Activated CD8-positive, alpha-beta memory T cell treated with anti-CD3 and anti-CD28 coated beads, Interleukin-2, amount 50 U/mL, for 48 hours (primary cell): ENCODE measurements at regions not wholly inside any gene's neighbourhood (a gene's known extent, or its start where the extent isn't known, plus 50 kb on each side); places are given as distances from the start of the nearest gene placed in this dataset.

ENCODE experiments used
- DNase-seq: peaks from one replicate; pipeline ENCODE4 v3.0.0-alpha.2; 2020

GRCh38 chr6:19279273-19279684, 557.9 kb upstream of the ID4 start:
- DNase-seq: no peak

GRCh38 chr6:19287928-19288327, 549.2 kb upstream of the ID4 start:
- DNase-seq: no peak

- DNase-seq: no peak
These were observed 547.7 kb upstream of the ID4 start for GRCh38 chr6:19289457-19289856.

- no peak for DNase-seq
These were observed 539.3 kb upstream of the ID4 start for GRCh38 chr6:19297880-19298279.

DNA sequence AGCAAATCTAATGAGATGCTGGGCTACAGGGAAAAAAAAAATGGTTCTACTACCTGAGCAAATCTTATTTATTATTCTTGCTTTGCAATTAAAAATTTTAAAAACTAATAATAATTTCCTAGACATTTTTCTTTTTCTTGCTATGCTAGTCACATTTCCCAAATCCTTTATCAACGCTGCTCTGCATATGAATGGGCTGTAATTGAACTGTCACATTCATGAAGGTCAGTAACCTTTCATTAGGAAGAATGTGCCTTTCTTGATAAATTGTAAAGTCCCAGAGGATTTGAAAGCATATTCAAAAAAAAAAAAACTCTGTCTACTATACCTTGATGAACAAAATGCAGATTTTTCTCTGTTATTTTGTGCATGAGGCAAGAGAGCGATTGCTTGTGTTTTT, 538.7 kb upstream of the ID4 start:
- no peak for DNase-seq

GRCh38 chr6:19299129-19299528, 538.0 kb upstream of the ID4 start:
- no peak for DNase-seq

DNA sequence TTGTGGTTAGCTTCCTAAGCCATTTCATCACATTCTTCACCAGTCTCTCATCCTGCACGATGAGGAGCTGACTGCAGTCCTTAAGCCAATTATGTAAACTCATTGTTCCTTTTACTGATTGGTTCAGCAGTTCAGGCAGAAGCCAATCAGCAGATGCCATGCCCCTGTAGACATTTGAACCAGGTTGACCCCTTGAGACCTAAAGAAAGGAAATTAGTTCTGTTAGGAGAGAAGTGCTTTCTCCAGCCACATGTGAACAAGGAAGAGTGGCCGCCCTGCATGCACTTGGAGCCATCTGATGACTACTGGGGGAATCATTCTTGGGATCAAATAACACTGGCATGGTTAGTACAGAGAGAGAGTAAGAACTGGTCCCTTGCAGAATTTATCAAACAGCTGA, 535.2 kb upstream of the ID4 start:
- DNase-seq: no peak

- no peak for DNase-seq
These were observed 533.8 kb upstream of the ID4 start for GRCh38 chr6:19303383-19303782.

DNA sequence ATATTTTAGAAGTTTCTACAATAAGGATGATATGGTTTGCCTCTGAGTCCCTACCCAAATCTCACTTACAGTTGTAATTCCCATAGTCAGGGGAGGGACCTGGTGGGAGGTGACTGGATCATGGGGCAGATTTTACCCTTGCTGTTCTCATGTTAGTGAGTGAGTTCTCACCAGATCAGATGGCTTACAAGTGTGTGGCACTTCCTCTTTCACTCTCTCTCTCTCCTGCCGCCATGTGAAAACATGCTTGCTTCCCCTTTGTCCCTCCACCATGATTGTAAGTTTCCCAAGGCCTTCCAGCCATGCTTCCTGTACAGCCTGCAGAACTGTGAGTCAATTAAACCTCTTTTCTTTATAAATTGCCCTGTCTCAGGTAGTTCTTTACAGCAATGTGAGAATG, 527.5 kb upstream of the ID4 start:
- DNase-seq: no peak

DNA sequence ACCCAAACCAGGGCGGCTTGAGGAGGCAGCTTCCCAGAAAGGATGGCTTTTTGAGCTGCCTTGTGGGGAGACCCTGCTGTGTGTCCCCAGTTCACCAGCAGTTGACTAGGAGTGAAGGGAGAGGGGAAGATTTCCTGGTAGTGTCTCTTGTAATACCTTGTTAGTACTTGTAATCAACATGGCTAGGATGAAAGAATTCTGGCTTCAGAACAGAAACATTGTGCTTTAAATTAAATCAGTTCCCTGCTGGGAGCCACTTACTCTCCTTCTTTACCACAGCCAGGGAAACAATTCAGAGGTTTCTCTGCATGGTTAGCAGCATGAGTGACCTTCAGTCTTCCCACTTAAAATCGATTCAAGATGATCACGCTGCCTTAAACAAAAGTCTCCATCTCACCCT, 525.4 kb upstream of the ID4 start:
- no peak for DNase-seq

DNA sequence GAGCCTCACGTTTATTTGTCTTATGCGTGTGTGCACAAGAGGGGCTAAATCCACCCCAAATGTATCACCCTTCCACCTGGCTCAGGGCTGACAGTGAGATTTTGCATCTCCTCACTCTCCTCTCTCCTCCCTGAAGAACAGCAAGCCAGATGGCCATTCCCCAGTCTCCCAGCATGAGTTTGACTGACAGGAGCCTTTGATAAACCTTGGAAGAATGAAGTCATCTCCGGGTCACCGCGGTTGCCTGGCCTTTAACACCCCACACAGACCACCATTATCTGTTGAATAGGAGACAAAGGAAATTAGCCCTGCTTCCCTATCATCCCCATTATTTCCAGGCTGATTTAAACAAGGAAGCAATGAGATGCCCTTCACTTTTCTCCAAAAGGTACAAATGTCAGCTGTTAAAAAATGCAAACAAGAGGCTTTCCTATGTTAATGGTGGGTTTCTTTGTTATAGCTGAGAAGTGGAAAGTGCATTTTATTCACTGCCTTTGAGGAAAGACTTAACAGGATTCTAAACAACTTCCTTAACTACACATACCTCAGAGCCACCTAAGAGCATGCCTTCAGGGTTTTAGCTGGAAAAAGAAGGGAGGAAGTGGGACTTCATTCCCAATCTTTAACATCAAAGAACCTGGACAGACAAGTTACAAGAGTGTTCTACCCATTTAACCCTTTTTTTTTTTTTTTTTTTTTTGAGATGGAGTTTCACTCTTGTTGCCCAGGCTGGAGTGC, 524.8 kb upstream of the ID4 start:
- no peak for DNase-seq

- no peak for DNase-seq
These were observed 519.7 kb upstream of the ID4 start for GRCh38 chr6:19317431-19317986.

GRCh38 chr6:19319005-19319404, 518.2 kb upstream of the ID4 start:
- DNase-seq: no peak

DNA sequence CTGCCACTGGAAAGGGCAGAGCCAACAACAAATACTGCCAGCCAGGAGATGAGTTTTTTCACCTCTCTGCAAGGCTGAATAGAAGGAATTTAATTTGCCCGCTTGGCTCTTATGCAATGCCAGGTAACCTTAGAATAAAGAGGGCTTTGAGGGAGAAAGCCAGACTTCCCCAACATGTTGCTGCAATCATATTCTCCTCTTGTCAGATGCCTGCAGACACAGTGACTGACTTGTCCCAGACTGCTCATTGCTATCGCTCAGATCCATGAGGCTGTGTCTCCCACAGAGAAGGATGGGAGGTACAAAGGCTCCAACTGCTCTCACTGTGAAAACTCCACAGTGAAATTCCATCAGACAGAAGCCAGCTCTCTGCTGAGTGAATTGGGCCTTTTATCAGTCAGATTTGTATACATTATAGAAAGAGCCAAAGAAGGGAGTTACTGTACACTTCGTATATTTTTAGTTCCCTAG, 517.0 kb upstream of the ID4 start:
- no peak for DNase-seq

GRCh38 chr6:19322691-19323485, 514.3 kb upstream of the ID4 start:
- no peak for DNase-seq

DNA sequence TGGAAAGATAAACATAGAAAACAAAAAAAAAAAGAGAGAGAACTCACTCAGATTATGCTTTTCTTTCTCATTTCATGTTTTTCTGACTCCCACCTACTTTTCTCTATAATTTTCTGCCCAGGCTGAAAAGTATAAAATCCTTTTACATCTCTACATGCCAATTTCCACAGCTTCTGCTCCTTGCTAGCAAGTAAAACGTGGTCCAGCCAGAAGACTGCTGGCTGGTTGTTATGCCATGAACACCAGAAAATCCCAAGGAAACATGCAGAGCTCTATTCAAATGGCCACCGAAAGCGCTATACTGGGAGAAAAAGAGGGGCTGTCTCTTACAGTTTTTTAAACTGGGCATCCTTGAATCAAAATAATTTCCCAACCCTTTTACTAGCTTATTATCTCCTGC, 512.8 kb upstream of the ID4 start:
- DNase-seq: no peak

GRCh38 chr6:19325335-19325789, 511.8 kb upstream of the ID4 start:
- no peak for DNase-seq

DNA sequence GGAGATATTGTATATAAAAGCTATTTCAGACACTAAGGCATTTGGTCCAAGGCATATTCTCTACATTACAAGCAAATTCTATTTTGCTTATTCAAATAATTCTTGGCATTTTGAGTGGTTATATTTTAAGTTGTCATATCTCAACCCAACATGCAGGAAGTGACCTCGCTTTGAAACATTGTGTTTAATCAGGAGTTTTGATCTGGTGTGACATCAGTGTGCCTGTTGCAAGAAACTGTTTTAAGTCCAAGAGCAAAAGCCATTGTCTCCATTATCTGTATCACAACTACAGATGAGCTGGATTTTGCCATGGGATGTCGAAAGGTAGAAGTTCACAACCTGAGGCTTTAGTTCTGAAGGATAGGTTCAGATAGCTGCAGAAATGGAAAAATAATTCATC, 509.9 kb upstream of the ID4 start:
- no peak for DNase-seq

DNA sequence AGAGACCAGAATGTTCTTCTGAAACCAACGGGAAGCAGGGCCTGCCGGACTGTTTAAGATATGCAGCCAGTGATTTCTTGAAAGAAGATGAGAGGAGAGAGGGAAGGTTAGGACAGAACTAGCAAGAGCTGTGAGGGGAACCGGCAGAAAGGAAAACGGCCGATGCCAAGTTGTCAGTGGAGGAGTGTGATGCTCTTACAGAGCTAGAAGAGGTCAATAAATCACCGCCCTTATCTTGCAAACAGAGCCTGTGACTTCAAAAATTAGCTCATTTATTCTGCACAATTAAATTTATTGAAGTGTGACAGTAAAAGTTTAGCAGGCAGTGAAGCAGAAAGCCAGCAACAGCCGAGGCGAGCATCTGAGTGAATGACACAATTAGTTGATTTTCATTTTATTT, 509.5 kb upstream of the ID4 start:
- no peak for DNase-seq

DNA sequence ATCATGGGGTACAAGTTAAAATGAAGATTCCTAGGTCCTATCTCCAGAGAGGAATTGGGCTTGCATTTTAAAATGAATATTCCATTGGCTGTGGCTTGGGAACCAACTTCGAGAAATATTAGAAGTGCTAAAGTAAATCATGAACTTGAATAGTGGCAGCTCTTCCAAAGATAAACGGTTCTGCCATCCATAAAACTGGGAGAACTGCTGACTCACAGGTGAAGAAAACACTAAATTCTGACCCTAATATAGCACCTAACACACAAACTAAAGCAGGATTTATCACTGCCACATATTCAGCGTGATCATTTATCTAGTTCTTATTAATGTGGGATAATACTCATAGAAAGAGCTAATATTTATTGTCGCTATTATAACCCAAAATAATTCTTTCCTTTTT, 508.1 kb upstream of the ID4 start:
- DNase-seq: no peak

GRCh38 chr6:19331089-19331488, 506.1 kb upstream of the ID4 start:
- no peak for DNase-seq

DNA sequence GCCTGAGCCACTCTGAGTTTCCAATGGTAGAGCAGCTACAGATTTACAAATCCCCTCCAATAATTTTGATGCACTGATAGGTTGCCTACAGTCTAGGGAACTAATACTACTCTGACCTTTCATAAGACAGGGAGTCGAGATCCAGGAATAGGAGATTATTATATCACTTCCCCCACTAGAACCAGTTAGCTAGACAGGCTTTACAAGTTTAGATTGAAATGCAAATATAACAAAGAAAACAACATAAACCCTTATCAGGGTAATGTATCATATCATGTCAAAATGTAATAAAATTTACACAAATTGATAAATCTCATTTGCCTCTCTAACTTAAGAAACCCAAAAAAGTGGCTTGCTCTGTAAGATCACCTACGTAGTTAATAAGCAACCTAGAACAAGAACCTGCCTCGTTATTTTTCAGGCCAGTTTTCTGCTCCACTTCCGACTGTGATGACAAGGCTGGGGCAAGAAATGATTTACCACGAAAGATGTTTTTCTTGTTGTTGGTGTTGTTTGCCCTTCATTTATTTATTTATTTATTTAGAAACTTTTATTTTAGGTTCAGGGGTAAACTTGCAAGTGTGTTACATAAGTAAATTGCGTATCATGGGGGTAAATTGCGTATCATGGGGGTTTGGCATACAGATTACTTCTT, 504.2 kb upstream of the ID4 start:
- DNase-seq: no peak

DNA sequence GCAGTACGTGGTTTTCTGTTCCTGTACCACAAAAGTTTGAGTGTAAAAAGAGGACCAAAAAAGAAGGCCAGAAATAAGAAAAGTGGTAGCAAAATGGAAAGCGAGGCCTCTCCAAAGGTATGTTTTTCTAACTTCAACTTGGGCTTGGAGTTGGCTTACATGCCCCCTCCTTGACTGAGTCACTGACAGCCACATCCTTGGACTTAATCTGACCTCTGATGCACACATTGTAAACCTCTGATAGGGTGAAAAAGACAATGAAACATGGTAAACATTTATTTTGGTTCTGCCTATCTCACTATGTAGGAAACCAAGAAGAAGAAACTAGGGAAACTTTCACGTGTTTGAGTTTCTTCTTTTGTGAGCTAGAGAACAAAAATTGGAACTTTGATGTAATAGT, 503.2 kb upstream of the ID4 start:
- no peak for DNase-seq

GRCh38 chr6:19336579-19336978, 500.6 kb upstream of the ID4 start:
- no peak for DNase-seq
